Endometrium (tissue), 2 donors: ENCODE measurements at regions not wholly inside any gene's neighbourhood (a gene's known extent, or its start where the extent isn't known, plus 50 kb on each side); places are given as distances from the start of the nearest gene placed in this dataset.
"Not testable (repeated sequence)": the region's sequence is repeated elsewhere in the genome, so short reads cannot be mapped to it uniquely, and the experiment has no call there.

Experiments
- FAIRE-seq: peaks from 2 replicates; lab custom pipeline; 2012; peaks lifted over from hg19 to GRCh38; lab: Jason Lieb, UNC
- donor health status: control.
- donor health status: control.

GRCh38 chr15:39510001-39510701 is 70.7 kb upstream of the THBS1 start:
- FAIRE-seq: no peak

GRCh38 chr15:39511000-39511915 is 69.6 kb upstream of the THBS1 start:
- FAIRE-seq: no peak

DNA sequence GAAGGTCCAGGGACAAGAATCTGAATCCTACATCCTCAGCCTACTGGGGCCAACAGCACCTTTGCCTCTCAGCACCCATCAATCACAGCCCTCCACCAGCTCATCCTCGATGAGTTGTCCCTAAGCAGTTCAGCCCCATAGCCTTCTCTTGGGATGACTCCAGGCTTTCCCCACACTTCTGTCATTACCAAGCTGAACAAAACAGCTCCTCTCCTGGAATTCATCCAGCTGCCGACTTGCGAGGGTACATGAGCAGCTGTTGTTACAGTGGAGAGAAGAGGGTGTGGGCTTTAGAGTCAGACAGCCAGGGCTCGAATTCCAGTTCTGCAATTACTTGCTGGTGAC is 69.0 kb upstream of the THBS1 start:
- no peak for FAIRE-seq

DNA sequence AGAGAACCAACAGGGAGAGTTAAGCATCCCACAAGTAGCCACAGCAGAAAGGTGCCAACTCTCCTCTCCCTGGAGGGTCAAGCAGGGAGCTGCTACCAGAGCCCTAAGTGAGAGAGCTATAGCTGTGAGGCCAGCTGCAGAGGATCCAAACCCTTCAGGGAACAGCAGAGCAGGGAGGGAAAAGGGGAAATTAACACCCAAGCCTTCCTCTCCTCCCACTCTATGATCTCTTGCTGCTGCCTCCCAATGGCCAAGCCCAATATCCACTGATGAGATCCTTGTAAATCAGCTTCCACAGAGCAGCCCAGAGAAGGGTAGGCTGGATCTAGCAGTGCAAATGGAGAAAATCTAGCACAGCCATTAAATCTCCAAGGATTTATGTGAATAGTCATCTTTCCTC is 68.2 kb upstream of the THBS1 start:
- no peak for FAIRE-seq

GRCh38 chr15:39513936-39514335 is 66.9 kb upstream of the THBS1 start:
- FAIRE-seq: no peak

DNA sequence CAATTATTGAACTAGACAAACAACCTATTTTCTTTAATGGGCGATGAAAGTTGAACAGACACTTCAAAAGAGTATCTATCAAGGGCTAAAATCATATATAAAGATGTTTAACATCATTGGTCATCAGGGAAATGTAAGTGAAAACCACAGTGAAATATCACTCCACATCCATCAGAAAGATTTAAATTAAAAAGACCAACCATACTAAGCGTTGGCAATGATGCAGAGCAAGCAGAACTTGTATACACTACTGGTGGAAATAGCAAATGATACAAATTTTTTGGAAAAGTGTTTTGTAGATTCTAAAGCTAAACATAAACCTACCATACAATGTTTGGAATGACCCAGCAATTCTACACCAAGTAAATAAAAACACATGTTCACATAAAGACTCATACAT is 65.9 kb upstream of the THBS1 start:
- no peak for FAIRE-seq

DNA sequence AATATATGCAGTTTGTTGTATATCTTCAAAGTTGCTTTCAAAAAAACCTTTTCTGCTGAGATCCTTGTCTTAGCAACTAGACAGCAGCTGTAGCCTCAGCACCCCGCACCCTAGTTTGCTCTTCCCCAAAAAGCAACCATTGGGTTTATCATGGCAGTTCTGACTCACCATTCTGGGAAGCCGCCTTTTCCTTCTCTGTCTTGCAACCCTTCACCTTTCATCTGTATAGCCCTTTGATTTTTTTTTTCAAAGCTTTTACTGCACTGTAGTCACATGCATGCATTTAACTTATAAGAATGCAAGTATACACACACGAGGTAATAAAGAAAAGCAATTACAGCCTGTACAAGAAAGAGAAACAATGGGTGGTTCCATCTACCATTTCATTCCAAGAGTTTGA is 65.1 kb upstream of the THBS1 start:
- FAIRE-seq: no peak

DNA sequence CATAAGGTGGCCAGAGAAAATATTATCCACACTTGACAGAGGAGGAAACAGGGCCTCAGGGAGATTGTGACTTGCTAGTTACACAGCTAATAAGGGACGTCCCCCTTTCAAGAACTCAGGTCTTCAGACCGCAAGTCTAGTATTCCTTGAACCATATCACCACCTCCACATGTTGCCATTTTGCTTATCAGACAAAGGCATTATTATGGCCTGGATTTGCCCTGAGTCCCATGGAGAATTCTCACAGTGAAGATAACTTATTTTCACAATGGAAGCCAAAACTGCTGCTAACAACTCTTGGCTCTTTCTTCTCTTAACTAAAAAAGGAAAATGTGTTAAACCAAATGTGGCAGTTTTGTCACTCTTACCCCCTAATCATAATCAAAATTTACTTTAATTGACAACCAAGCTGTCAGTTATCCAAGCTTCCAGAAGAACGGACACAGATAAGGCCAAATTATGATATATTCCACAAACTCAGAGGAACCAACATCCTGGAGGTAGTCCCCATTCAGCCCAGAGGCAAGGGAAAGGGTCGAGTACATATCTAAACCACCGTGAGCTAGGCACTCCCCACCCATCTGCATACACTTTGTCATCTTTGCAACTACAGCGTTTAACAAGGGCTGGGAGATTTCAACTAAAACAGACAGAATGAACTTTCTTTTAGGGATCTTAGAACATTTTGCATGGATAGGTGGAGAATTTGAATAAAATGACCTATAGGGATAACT is 63.6 kb upstream of the THBS1 start:
- no peak for FAIRE-seq

DNA sequence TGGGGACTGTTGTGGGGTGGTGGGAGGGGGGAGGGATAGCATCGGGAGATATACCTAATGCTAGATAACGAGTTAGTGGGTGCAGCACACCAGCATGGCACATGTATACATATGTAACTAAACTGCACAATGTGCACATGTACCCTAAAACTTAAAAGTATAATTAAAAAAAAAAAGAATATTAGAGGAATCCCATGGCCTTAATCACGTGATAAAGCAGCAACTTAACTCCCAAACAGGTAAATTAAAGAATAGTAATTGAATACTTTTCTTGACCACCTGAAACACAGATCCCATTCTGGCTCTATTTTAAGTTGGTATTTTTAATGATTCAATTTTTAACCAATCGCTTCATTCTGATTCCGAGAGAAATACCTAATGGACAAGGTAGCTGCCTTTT is 56.9 kb upstream of the THBS1 start:
- FAIRE-seq: not testable (repeated sequence)

DNA sequence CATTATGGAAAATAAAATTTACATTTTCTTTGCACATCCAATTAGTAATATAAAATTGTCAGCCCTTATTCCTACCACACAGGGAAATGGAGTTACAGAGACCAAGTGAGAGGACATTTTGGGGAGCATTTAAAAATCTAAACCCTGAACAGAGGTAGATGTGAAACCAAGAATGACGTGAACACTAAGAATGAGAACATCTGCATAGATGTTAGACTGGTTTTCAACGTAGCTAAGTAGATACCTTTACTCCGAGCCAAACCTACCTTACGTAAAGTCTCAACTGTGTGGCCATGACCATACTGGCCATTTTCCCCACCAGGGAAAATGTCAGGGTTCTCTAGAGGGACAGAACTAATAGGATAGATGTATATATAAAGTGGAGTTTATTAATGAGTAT is 51.4 kb upstream of the THBS1 start:
- FAIRE-seq: no peak

- FAIRE-seq: no peak
Measured at GRCh38 chr15:39530480-39531342, 50.2 kb upstream of the THBS1 start.
